Esophagus squamous epithelium (tissue), 4 donors: ENCODE measurements at regions not wholly inside any gene's neighbourhood (a gene's known extent, or its start where the extent isn't known, plus 50 kb on each side); places are given as distances from the start of the nearest gene placed in this dataset.

Experiments used
- POLR2A ChIP-seq, 4 donors: fragments of 450-650 bp; IDR thresholded peaks; one replicate each; pipeline ENCODE4 v1.6.1; 2017; ENCODE audit warnings: antibody characterized with exemption in 4 of 4, mild to moderate bottlenecking in 4 of 4, moderate library complexity in 3 of 4
- TF ChIP-seq, protein P1 (sequence below), 6 experiments: fragments of 450-650 bp in 4 of 6; fragments of 200-600 bp in 2 of 6; sonication (generic) in 2 of 6; IDR thresholded peaks; one replicate each; pipeline ENCODE4 v1.5.1; 2016 to 2019; ENCODE audit warnings: antibody characterized with exemption in 6 of 6, mild to moderate bottlenecking in 4 of 6, moderate library complexity in 4 of 6

DNA sequence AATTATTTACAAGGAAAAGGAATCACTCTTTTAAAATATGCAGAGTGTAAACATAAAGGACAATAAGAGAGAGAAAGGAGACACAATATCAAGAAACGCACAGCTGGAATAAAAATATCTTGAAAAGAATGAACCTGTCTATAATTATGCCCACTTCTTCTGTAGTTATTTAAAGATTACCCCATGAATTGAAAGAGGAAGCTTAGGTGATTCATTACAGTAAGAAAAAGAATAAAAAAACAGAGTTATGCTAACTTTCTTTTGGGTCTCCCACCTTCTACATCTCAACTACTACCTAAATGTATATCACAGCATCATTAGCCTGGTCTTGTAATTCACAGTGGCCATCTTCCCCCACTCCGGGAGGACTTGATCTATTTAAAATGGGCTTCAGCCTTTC is 182.1 kb downstream of the MRPL39 start:
- TF ChIP-seq, protein P1, sequence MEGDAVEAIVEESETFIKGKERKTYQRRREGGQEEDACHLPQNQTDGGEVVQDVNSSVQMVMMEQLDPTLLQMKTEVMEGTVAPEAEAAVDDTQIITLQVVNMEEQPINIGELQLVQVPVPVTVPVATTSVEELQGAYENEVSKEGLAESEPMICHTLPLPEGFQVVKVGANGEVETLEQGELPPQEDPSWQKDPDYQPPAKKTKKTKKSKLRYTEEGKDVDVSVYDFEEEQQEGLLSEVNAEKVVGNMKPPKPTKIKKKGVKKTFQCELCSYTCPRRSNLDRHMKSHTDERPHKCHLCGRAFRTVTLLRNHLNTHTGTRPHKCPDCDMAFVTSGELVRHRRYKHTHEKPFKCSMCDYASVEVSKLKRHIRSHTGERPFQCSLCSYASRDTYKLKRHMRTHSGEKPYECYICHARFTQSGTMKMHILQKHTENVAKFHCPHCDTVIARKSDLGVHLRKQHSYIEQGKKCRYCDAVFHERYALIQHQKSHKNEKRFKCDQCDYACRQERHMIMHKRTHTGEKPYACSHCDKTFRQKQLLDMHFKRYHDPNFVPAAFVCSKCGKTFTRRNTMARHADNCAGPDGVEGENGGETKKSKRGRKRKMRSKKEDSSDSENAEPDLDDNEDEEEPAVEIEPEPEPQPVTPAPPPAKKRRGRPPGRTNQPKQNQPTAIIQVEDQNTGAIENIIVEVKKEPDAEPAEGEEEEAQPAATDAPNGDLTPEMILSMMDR (IDR thresholded peaks at IDR 0.05), result no peak
- no peak for TF ChIP-seq POLR2A (IDR thresholded peaks at IDR 0.05)
